ENCODE measurements at regions not wholly inside any gene's neighbourhood (a gene's known extent, or its start where the extent isn't known, plus 50 kb on each side); places are given as distances from the start of the nearest gene placed in this dataset.

GRCh38 chrX:69554321-69554947, 50.3 kb downstream of the NALF2 start:
- DNase-seq (ENCODE audit: low read depth) = no peak
- H3K4me3 ChIP-seq (ENCODE audit: low read depth, low read length) = no peak overlapping the region

- no peak overlapping the region for H3K4me3 ChIP-seq (ENCODE audit: low read depth, low read length)
- peak; percentile 2 for DNase-seq (ENCODE audit: low read depth)
Observed at GRCh38 chrX:69555481-69556041, 51.4 kb downstream of the NALF2 start.

- no peak overlapping the region for H3K4me3 ChIP-seq (ENCODE audit: low read depth, low read length)
- DNase-seq (ENCODE audit: low read depth) = peak; percentile 24
Observed at GRCh38 chrX:69556060-69557011, 52.2 kb downstream of the NALF2 start.

- H3K4me3 ChIP-seq (ENCODE audit: low read depth, low read length) = no peak overlapping the region
- DNase-seq (ENCODE audit: low read depth) = no peak
Observed at GRCh38 chrX:69562904-69563578, 52.9 kb upstream of the EDA start.

- no peak overlapping the region for H3K4me3 ChIP-seq (ENCODE audit: low read depth, low read length)
- no peak for DNase-seq (ENCODE audit: low read depth)
Observed at GRCh38 chrX:69564665-69565064, 51.2 kb upstream of the EDA start.

- H3K4me3 ChIP-seq (ENCODE audit: low read depth, low read length) = no peak overlapping the region
- DNase-seq (ENCODE audit: low read depth) = no peak
Observed at GRCh38 chrX:69565247-69565815, 50.6 kb upstream of the EDA start.

All from skeletal muscle cell (primary cell).